NT2/D1 (cell line): ENCODE measurements at regions not wholly inside any gene's neighbourhood (a gene's known extent, or its start where the extent isn't known, plus 50 kb on each side); places are given as distances from the start of the nearest gene placed in this dataset.

Source experiments
- YY1 ChIP-seq: IDR thresholded peaks from 2 replicates; pipeline ENCODE4 v1.6.1; 2011; ENCODE audit not compliant: insufficient read length, insufficient read depth
- ZNF274 ChIP-seq: IDR thresholded peaks from 2 replicates; pipeline ENCODE4 v1.6.1; 2011; ENCODE audit warnings: mild to moderate bottlenecking, low read depth, low read length

- TF ChIP-seq ZNF274 (no peak), YY1 (no peak)
These were observed 145.3 kb downstream of the C1D start for GRCh38 chr2:67917332-67918054.
